ENCODE measurements at regions not wholly inside any gene's neighbourhood (a gene's known extent, or its start where the extent isn't known, plus 50 kb on each side); places are given as distances from the start of the nearest gene placed in this dataset.

DNA sequence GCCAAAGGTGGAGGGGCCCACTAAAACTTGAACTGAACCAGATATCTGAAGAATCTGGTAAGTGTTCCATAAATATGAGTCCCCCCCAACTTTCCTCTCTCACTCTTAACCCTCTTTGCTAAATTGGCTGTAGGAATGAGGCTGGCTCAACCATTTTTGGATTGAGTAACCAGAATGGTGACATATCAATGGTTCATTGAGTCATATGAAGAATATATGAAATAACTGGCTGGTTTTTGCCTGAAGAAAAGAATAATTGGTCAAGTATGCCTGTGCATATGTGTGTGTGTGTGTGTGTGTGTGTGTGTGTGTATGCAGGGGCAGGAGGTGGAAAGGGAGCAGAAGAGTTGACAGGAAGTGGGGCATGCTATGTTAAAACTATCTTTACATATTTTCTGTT, 472.9 kb upstream of the THBS1 start:
- Histone ChIP-seq H2BK15ac (ENCODE audit: low read length) (no peak overlapping the region), H4K5ac (ENCODE audit: insufficient read length, low read depth, low read length) (no peak overlapping the region), H3K56ac (replicated peaks; ENCODE audit: insufficient read length, low read depth, low read length) (no peak overlapping the region), H3K23ac (ENCODE audit: insufficient read length) (no peak overlapping the region), H2BK120ac (replicated peaks; ENCODE audit: low read depth, low read length) (no peak overlapping the region), H2BK5ac (ENCODE audit: low read depth, low read length) (no peak overlapping the region), H3K79me1 (ENCODE audit: low read depth, low read length) (no peaks in the 10 kb centered on the region), H3K9ac (replicated peaks in 1 of 4; ENCODE audit: extremely low read depth in 1 of 4, low read depth in 3 of 4, low read length in 3 of 4) (no peak overlapping the region), H2AFZ (ENCODE audit: low read length) (no peak overlapping the region), H2BK12ac (ENCODE audit: low read depth, low read length) (no peak overlapping the region), H3K4me2 (ENCODE audit: insufficient read depth in 1 of 2, low read depth in 2 of 2, low read length in 2 of 2) (no peak overlapping the region), H3K23me2 (ENCODE audit: low read depth, low read length) (no peaks in the 10 kb centered on the region; the same call in 1 of the 2 replicates), H2AK5ac (ENCODE audit: low read depth, low read length) (no peak overlapping the region), H3K4ac (replicated peaks; ENCODE audit: insufficient read length, low read depth, low read length) (no peak overlapping the region), H3K14ac (ENCODE audit: insufficient read length) (no peak overlapping the region), H3K27me3 (replicated peaks in 1 of 4; ENCODE audit: control insufficient read depth in 3 of 4, extremely low read depth in 1 of 4, insufficient read depth in 3 of 4, low read length in 3 of 4) (no peaks in the 10 kb centered on the region), H3K18ac (ENCODE audit: extremely low read depth, low read length) (no peak overlapping the region), H3K79me2 (ENCODE audit: control insufficient read depth in 1 of 2, insufficient read depth in 2 of 2, low read length in 2 of 2) (no peaks in the 10 kb centered on the region), H4K91ac (replicated peaks; ENCODE audit: insufficient read length, low read length) (no peak overlapping the region), H3K4me1 (replicated peaks in 1 of 4; ENCODE audit: control insufficient read depth in 3 of 4, insufficient read depth in 4 of 4, low read length in 3 of 4) (no peaks in the 10 kb centered on the region), H3K27ac (ENCODE audit: low read depth, low read length) (no peak overlapping the region), H3K36me3 (ENCODE audit: control insufficient read depth in 2 of 4, insufficient read depth in 4 of 4, low read length in 3 of 4) (no peaks in the 10 kb centered on the region), H2BK20ac (ENCODE audit: low read length) (no peak overlapping the region), H3K4me3 (ENCODE audit: extremely low read depth in 1 of 4, insufficient read depth in 2 of 4, low read depth in 3 of 4, low read length in 4 of 4) (no peak overlapping the region), H4K20me1 (replicated peaks in 1 of 2; ENCODE audit: control insufficient read depth in 1 of 2, insufficient read depth in 2 of 2, low read length in 2 of 2) (no peaks in the 10 kb centered on the region), H3K9me3 (ENCODE audit: insufficient read depth in 2 of 2, low read depth in 1 of 2, low read length in 1 of 2) (no peaks in the 10 kb centered on the region), H4K8ac (ENCODE audit: extremely low read depth, insufficient read depth, low read length) (no peak overlapping the region)
- ChIA-PET CTCF (ENCODE audit: partially characterized antibody) (interaction anchor here (1.0 kb wide), 1 partner anchor 8 kb away, joined by 3 read pairs; no protein-coding TSS in a partner anchor), POLR2A (ENCODE audit: partially characterized antibody) (no interaction called here)
- DNase-seq (ENCODE audit: low read depth in 1 of 2, low spot score in 2 of 2) (no peak), FAIRE-seq (no peak)
- no peak for TF ChIP-seq YY1 (IDR thresholded peaks at IDR 0.05; ENCODE audit: low read depth, low read length)
- TF ChIP-seq BCL11A (IDR thresholded peaks at IDR 0.05; ENCODE audit: low read depth in 2 of 2, low read length in 2 of 2) = no peak
- TF ChIP-seq CBX8 (IDR thresholded peaks at IDR 0.05; ENCODE audit: borderline replicate concordance, low read depth, low read length) = no peak
- TF ChIP-seq JUN (IDR thresholded peaks at IDR 0.05; ENCODE audit: low read depth, low read length) = no peak
- no peak for TF ChIP-seq SAP30 (IDR thresholded peaks at IDR 0.05; ENCODE audit: insufficient read depth, insufficient replicate concordance, low read length)
- no peak for TF ChIP-seq SP2 (IDR thresholded peaks at IDR 0.05; ENCODE audit: low read length)
- no peak for TF ChIP-seq SIX5 (IDR thresholded peaks at IDR 0.05; ENCODE audit: low read depth, low read length)
- TF ChIP-seq, protein P1, sequence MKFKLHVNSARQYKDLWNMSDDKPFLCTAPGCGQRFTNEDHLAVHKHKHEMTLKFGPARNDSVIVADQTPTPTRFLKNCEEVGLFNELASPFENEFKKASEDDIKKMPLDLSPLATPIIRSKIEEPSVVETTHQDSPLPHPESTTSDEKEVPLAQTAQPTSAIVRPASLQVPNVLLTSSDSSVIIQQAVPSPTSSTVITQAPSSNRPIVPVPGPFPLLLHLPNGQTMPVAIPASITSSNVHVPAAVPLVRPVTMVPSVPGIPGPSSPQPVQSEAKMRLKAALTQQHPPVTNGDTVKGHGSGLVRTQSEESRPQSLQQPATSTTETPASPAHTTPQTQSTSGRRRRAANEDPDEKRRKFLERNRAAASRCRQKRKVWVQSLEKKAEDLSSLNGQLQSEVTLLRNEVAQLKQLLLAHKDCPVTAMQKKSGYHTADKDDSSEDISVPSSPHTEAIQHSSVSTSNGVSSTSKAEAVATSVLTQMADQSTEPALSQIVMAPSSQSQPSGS (IDR thresholded peaks at IDR 0.05; ENCODE audit: low read length) = no peak
- TF ChIP-seq, protein P2, sequence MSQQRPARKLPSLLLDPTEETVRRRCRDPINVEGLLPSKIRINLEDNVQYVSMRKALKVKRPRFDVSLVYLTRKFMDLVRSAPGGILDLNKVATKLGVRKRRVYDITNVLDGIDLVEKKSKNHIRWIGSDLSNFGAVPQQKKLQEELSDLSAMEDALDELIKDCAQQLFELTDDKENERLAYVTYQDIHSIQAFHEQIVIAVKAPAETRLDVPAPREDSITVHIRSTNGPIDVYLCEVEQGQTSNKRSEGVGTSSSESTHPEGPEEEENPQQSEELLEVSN (IDR thresholded peaks at IDR 0.05) = no peak
- no peak for TF ChIP-seq KDM5A (IDR thresholded peaks at IDR 0.05; ENCODE audit: low read length)
- no peak for TF ChIP-seq SRF (IDR thresholded peaks at IDR 0.05; ENCODE audit: low read depth, low read length)
- TF ChIP-seq, protein P3, sequence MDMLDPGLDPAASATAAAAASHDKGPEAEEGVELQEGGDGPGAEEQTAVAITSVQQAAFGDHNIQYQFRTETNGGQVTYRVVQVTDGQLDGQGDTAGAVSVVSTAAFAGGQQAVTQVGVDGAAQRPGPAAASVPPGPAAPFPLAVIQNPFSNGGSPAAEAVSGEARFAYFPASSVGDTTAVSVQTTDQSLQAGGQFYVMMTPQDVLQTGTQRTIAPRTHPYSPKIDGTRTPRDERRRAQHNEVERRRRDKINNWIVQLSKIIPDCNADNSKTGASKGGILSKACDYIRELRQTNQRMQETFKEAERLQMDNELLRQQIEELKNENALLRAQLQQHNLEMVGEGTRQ (IDR thresholded peaks at IDR 0.05; ENCODE audit: low read length) = no peak
